Stomach (tissue), 4 donors: ENCODE measurements at regions not wholly inside any gene's neighbourhood (a gene's known extent, or its start where the extent isn't known, plus 50 kb on each side); places are given as distances from the start of the nearest gene placed in this dataset.

Source experiments
- CTCF ChIP-seq, 7 experiments: fragments of 450-650 bp in 4 of 7; fragments of 200-600 bp in 3 of 7; sonication (generic) in 3 of 7; IDR thresholded peaks; one replicate each; pipeline ENCODE4 v1.5.1; 2016 to 2019; ENCODE audit warnings: antibody characterized with exemption in 7 of 7, control low read depth in 2 of 7, mild to moderate bottlenecking in 1 of 7
- POLR2A ChIP-seq, 4 donors: fragments of 450-650 bp; IDR thresholded peaks; one replicate each; pipeline ENCODE4 v1.6.1; 2016; ENCODE audit warnings: antibody characterized with exemption in 4 of 4, control low read depth in 2 of 4, mild to moderate bottlenecking in 1 of 4, moderate library complexity in 1 of 4
- POLR2AphosphoS5 ChIP-seq, 3 donors: sonication (generic); formaldehyde crosslinking; IDR thresholded peaks; one replicate each; pipeline ENCODE4 v1.6.1; 2016; ENCODE audit warnings: antibody characterized with exemption in 3 of 3

GRCh38 chr5:2193142-2193541, 310.4 kb upstream of the IRX4 start:
- TF ChIP-seq POLR2AphosphoS5 (IDR thresholded peaks at IDR 0.05) = no peak
- TF ChIP-seq POLR2A (IDR thresholded peaks at IDR 0.05) = no peak
- TF ChIP-seq CTCF (IDR thresholded peaks at IDR 0.05) = no peak
